ENCODE measurements at regions not wholly inside any gene's neighbourhood (a gene's known extent, or its start where the extent isn't known, plus 50 kb on each side); places are given as distances from the start of the nearest gene placed in this dataset.
"Not testable (repeated sequence)": the region's sequence is repeated elsewhere in the genome, so short reads cannot be mapped to it uniquely, and the experiment has no call there.

DNA sequence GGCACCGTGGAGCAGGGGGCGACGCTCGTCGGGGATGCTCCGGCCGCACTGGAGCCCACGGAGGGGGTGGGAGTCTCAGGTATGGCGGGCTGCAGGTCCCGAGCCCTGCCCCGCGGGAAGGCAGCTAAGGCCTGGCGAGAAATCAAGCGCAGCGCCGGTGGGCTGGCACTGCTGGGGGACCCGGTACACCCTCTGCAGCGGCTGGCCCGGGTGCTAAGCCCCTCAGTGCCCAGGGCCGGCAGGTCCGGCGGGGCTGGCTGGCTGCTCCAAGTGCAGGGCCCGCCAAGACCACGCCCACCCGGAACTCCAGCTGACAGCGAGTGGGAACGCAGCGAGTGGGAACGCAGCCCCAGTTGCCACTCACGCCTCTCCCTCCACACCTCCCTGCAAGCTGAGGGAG, 676.4 kb downstream of the SI start:
- H3K14ac ChIP-seq (ENCODE audit: low read length in 2 of 2), result no peak overlapping the region
- no peaks in the 10 kb centered on the region for H3K9me3 ChIP-seq (ENCODE audit: control insufficient read depth, low read length)
- H2BK15ac ChIP-seq (ENCODE audit: low read depth, poor library complexity, severe bottlenecking), result no peak overlapping the region
- H2BK5ac ChIP-seq (ENCODE audit: low read depth, low read length, poor library complexity, severe bottlenecking), result no peak overlapping the region
- H3K36me3 ChIP-seq (ENCODE audit: control insufficient read depth in 1 of 2, insufficient read depth in 2 of 2, low read depth in 1 of 2, low read length in 2 of 2), result no peaks in the 10 kb centered on the region
- no peak overlapping the region for H3K4me2 ChIP-seq (ENCODE audit: low read length, poor library complexity, severe bottlenecking)
- DNase-seq, result no peak
- no peak overlapping the region for H2BK12ac ChIP-seq (ENCODE audit: low read length in 2 of 2)
- no peak overlapping the region for H2BK120ac ChIP-seq (ENCODE audit: low read depth, low read length)
- no peak overlapping the region for H2AK5ac ChIP-seq (ENCODE audit: low read length, severe bottlenecking)
- H2AFZ ChIP-seq (ENCODE audit: low read depth, low read length), result no peak overlapping the region
- H3K4ac ChIP-seq (ENCODE audit: low read depth in 1 of 2, low read length in 2 of 2), result no peak overlapping the region
- no peak overlapping the region for H3K27ac ChIP-seq (ENCODE audit: low read length, poor library complexity, severe bottlenecking)
- no peaks in the 10 kb centered on the region for H3K79me1 ChIP-seq (replicated peaks; ENCODE audit: low read length, poor library complexity, severe bottlenecking)
- H3K27me3 ChIP-seq (ENCODE audit: control insufficient read depth in 1 of 2, insufficient read depth in 1 of 2, low read length in 2 of 2), result no peaks in the 10 kb centered on the region
- no peak overlapping the region for H3K9ac ChIP-seq (ENCODE audit: low read length)
- H3K23ac ChIP-seq (ENCODE audit: low read length in 2 of 2), result no peak overlapping the region
- no peaks in the 10 kb centered on the region for H3K4me1 ChIP-seq (ENCODE audit: control insufficient read depth, insufficient read depth, low read depth, low read length)
- H3K18ac ChIP-seq (ENCODE audit: low read depth in 1 of 2, low read length in 2 of 2), result no peak overlapping the region
- H3K4me3 ChIP-seq (ENCODE audit: insufficient read depth in 1 of 2, low read depth in 1 of 2, low read length in 2 of 2), result no peak overlapping the region
- no peak overlapping the region for H4K8ac ChIP-seq (ENCODE audit: low read length)
- 92% methylated on average over 22 of the region's 30 CpGs for WGBS
- H4K91ac ChIP-seq (ENCODE audit: low read length), result no peak overlapping the region

DNA sequence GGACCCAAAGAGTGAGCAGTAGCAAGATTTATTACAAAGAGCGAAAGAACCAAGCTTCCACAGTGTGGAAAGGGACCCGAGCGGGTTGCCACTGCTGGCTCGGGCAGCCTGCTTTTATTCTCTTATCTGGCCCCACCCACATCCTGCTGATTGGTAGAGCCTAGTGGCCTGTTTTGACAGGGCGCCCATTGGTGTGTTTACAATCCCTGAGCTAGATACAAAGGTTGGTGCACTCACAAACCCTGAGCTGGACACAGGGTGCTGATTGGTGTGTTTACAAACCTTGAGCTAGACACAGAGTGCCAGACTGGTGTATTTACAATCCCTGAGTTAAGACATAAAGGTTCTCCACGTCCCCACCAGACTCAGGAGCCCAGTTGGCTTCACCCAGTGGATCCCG, 676.9 kb downstream of the SI start:
- not testable (repeated sequence) for H2BK120ac ChIP-seq (ENCODE audit: low read depth, low read length); H2AFZ ChIP-seq (ENCODE audit: low read depth, low read length); H3K36me3 ChIP-seq (ENCODE audit: control insufficient read depth in 1 of 2, insufficient read depth in 2 of 2, low read depth in 1 of 2, low read length in 2 of 2); H4K8ac ChIP-seq (ENCODE audit: low read length); H3K9me3 ChIP-seq (ENCODE audit: control insufficient read depth, low read length); H3K27me3 ChIP-seq (ENCODE audit: control insufficient read depth in 1 of 2, insufficient read depth in 1 of 2, low read length in 2 of 2); DNase-seq; H3K4me1 ChIP-seq (ENCODE audit: control insufficient read depth, insufficient read depth, low read depth, low read length); H4K91ac ChIP-seq (ENCODE audit: low read length); H3K9ac ChIP-seq (ENCODE audit: low read length); H2AK5ac ChIP-seq (ENCODE audit: low read length, severe bottlenecking); H3K4ac ChIP-seq (ENCODE audit: low read depth in 1 of 2, low read length in 2 of 2); H3K14ac ChIP-seq (ENCODE audit: low read length in 2 of 2); H3K27ac ChIP-seq (ENCODE audit: low read length, poor library complexity, severe bottlenecking); H3K23ac ChIP-seq (ENCODE audit: low read length in 2 of 2); H2BK5ac ChIP-seq (ENCODE audit: low read depth, low read length, poor library complexity, severe bottlenecking); H3K79me1 ChIP-seq (replicated peaks; ENCODE audit: low read length, poor library complexity, severe bottlenecking); H2BK12ac ChIP-seq (ENCODE audit: low read length in 2 of 2); H2BK15ac ChIP-seq (ENCODE audit: low read depth, poor library complexity, severe bottlenecking); H3K4me2 ChIP-seq (ENCODE audit: low read length, poor library complexity, severe bottlenecking); H3K18ac ChIP-seq (ENCODE audit: low read depth in 1 of 2, low read length in 2 of 2)
- peak overlapping the region in 1 of 2 experiments; percentile 24 for H3K4me3 ChIP-seq (ENCODE audit: insufficient read depth in 1 of 2, low read depth in 1 of 2, low read length in 2 of 2)
- 92% methylated on average over 7 of the region's 7 CpGs for WGBS

DNA sequence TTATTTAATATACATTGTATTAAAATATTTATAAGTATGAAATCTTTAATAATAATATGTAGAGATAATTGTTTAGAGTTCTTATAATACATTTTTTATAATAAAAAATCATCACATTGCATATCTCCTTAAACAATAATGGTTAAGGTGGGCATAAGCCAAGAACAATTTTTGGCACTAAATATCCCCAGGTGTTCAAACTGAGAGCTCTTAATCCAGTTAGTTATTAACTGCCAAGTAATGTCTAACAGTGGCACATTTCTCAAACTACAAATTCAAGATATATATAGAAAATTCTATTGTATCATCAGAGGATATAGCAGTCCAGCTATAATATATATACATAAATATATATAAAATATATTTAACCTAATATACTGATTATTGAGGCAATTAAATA, 680.8 kb downstream of the SI start:
- no peaks in the 10 kb centered on the region for H3K36me3 ChIP-seq (ENCODE audit: control insufficient read depth in 1 of 2, insufficient read depth in 2 of 2, low read depth in 1 of 2, low read length in 2 of 2)
- no peak overlapping the region for H2AK5ac ChIP-seq (ENCODE audit: low read length, severe bottlenecking)
- no peak overlapping the region for H3K23ac ChIP-seq (ENCODE audit: low read length in 2 of 2)
- no peak overlapping the region for H3K18ac ChIP-seq (ENCODE audit: low read depth in 1 of 2, low read length in 2 of 2)
- no peak overlapping the region for H2BK120ac ChIP-seq (ENCODE audit: low read depth, low read length)
- H3K4me2 ChIP-seq (ENCODE audit: low read length, poor library complexity, severe bottlenecking), result no peak overlapping the region
- no peak overlapping the region for H3K27ac ChIP-seq (ENCODE audit: low read length, poor library complexity, severe bottlenecking)
- no peak overlapping the region for H3K4ac ChIP-seq (ENCODE audit: low read depth in 1 of 2, low read length in 2 of 2)
- DNase-seq, result no peak
- H2BK15ac ChIP-seq (ENCODE audit: low read depth, poor library complexity, severe bottlenecking), result no peak overlapping the region
- H2BK12ac ChIP-seq (ENCODE audit: low read length in 2 of 2), result no peak overlapping the region
- no peak overlapping the region for H4K8ac ChIP-seq (ENCODE audit: low read length)
- H3K4me1 ChIP-seq (ENCODE audit: control insufficient read depth, insufficient read depth, low read depth, low read length), result no peaks in the 10 kb centered on the region
- no peak overlapping the region for H2AFZ ChIP-seq (ENCODE audit: low read depth, low read length)
- H3K4me3 ChIP-seq (ENCODE audit: insufficient read depth in 1 of 2, low read depth in 1 of 2, low read length in 2 of 2), result no peak overlapping the region
- H3K79me1 ChIP-seq (replicated peaks; ENCODE audit: low read length, poor library complexity, severe bottlenecking), result no peaks in the 10 kb centered on the region
- H3K9me3 ChIP-seq (ENCODE audit: control insufficient read depth, low read length), result no peaks in the 10 kb centered on the region
- no peak overlapping the region for H3K9ac ChIP-seq (ENCODE audit: low read length)
- H3K14ac ChIP-seq (ENCODE audit: low read length in 2 of 2), result no peak overlapping the region
- no peak overlapping the region for H4K91ac ChIP-seq (ENCODE audit: low read length)
- H3K27me3 ChIP-seq (ENCODE audit: control insufficient read depth in 1 of 2, insufficient read depth in 1 of 2, low read length in 2 of 2), result no peaks in the 10 kb centered on the region
- no peak overlapping the region for H2BK5ac ChIP-seq (ENCODE audit: low read depth, low read length, poor library complexity, severe bottlenecking)

DNA sequence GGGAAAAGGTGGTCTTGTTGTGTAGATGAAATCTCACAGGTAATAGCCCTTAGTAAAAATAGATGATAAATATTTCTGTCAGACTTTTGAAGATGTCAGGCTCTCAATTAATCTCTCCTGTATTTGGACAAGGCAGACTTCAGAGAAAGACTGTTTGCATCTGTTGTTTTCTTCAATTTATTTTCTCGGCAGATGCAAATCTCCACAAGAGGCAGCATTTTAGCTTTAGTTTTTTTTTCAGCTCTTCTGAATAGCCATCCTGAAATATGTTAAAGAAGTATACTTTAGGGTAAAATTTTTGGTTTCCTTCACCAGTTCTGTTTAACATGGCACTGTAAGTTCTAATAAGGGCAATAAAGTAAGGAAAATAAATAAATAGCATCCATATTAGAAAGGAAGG, 685.1 kb downstream of the SI start:
- H3K4ac ChIP-seq (ENCODE audit: low read depth in 1 of 2, low read length in 2 of 2), result no peak overlapping the region
- H2BK15ac ChIP-seq (ENCODE audit: low read depth, poor library complexity, severe bottlenecking), result no peak overlapping the region
- no peak overlapping the region for H4K8ac ChIP-seq (ENCODE audit: low read length)
- no peak overlapping the region for H3K4me3 ChIP-seq (ENCODE audit: insufficient read depth in 1 of 2, low read depth in 1 of 2, low read length in 2 of 2)
- no peaks in the 10 kb centered on the region for H3K36me3 ChIP-seq (ENCODE audit: control insufficient read depth in 1 of 2, insufficient read depth in 2 of 2, low read depth in 1 of 2, low read length in 2 of 2)
- H3K23ac ChIP-seq (ENCODE audit: low read length in 2 of 2), result no peak overlapping the region
- no peaks in the 10 kb centered on the region for H3K79me1 ChIP-seq (replicated peaks; ENCODE audit: low read length, poor library complexity, severe bottlenecking)
- no peaks in the 10 kb centered on the region for H3K27me3 ChIP-seq (ENCODE audit: control insufficient read depth in 1 of 2, insufficient read depth in 1 of 2, low read length in 2 of 2)
- H2BK120ac ChIP-seq (ENCODE audit: low read depth, low read length), result no peak overlapping the region
- H2BK5ac ChIP-seq (ENCODE audit: low read depth, low read length, poor library complexity, severe bottlenecking), result no peak overlapping the region
- H2AFZ ChIP-seq (ENCODE audit: low read depth, low read length), result no peak overlapping the region
- H2AK5ac ChIP-seq (ENCODE audit: low read length, severe bottlenecking), result no peak overlapping the region
- no peak overlapping the region for H3K18ac ChIP-seq (ENCODE audit: low read depth in 1 of 2, low read length in 2 of 2)
- H4K91ac ChIP-seq (ENCODE audit: low read length), result no peak overlapping the region
- no peaks in the 10 kb centered on the region for H3K4me1 ChIP-seq (ENCODE audit: control insufficient read depth, insufficient read depth, low read depth, low read length)
- H3K14ac ChIP-seq (ENCODE audit: low read length in 2 of 2), result no peak overlapping the region
- no peak overlapping the region for H3K9ac ChIP-seq (ENCODE audit: low read length)
- no CpG with 5 or more reads among the region's 1 CpG for WGBS
- DNase-seq, result no peak
- no peak overlapping the region for H3K27ac ChIP-seq (ENCODE audit: low read length, poor library complexity, severe bottlenecking)
- H2BK12ac ChIP-seq (ENCODE audit: low read length in 2 of 2), result no peak overlapping the region
- H3K9me3 ChIP-seq (ENCODE audit: control insufficient read depth, low read length), result no peaks in the 10 kb centered on the region
- H3K4me2 ChIP-seq (ENCODE audit: low read length, poor library complexity, severe bottlenecking), result no peak overlapping the region

Data from mesenchymal stem cell (in vitro differentiated cells and primary cell).